NCI-H748 (cell line): ENCODE measurements at regions not wholly inside any gene's neighbourhood (a gene's known extent, or its start where the extent isn't known, plus 50 kb on each side); places are given as distances from the start of the nearest gene placed in this dataset.
"Not testable (repeated sequence)": the region's sequence is repeated elsewhere in the genome, so short reads cannot be mapped to it uniquely, and the experiment has no call there.

Experiments
- DNase-seq: peaks from one replicate; lab custom pipeline; 2025; ENCODE audit not compliant: unreplicated experiment; lab: John Stamatoyannopoulos, UW

DNA sequence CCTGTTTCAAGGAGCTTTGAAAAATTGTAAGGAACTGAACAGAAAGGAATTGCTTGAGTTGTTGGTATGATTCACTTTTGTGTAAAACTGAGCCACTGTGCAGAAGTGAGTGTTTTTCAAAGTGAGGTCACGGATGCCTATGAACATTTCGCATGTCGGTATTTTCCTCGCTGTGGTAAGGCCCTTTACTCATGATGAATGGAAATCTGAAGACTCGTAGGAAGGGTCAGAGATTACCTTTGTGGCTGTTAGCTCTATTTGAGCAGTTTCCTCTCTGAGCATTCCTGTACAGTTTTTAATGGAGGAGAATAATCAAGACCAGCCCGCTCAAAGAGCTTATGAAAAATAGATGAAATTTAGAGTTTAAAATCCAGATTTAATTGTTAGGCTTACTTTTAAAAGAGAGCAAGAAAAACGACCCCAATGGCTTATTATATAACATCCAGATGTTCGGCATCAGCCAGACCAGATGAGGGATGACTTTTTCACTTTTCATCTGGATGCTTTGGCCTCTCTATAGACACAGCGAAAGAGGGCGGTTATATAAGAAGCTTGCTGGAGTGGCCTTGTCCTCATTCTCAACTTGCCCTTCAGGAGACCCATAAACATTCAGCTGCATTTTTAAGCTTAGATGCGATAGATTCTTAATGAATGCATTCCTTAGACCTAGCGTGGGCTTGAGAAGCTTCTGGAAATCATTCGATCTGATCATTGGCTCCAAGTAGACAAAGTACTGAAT lies 99.5 kb downstream of the CD83 start:
- DNase-seq: no peak

DNA sequence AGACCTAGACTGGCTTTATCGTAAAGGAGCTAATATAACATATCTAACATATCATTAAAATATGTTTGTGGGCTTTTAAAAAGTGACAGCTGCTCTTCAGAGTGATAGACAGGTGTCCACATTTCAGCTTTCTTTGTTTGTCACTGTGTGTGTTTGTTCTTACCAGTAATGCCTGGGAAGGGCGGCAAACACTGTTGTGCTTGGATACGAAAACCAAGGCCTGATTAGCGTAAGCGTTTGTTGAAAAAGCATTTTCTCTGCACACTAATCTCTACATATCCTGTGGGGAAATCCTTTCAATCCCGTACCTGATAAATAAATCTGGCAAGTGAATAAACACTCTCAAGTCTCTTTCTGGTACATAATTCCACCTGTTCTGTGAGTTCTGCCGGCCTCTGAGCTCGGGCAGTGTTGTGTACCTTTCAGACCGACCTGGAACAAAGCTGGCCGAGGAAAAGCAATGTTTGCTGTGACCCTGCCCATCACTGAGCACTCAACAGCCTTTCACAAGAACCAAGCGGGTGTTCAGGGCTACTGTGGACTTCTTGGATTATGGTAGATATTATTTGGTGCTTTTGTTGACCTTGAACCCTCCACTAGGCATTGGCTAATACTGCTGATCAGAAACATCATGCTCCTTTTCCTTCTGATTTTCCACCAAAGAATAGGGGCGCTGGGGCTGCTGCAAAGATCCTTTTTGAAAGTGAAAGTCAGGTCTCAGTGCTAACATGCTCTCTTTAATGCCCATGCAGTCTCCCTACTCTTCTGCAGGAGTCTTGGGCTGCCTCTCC lies 100.4 kb downstream of the CD83 start:
- DNase-seq: peak; percentile 100

DNA sequence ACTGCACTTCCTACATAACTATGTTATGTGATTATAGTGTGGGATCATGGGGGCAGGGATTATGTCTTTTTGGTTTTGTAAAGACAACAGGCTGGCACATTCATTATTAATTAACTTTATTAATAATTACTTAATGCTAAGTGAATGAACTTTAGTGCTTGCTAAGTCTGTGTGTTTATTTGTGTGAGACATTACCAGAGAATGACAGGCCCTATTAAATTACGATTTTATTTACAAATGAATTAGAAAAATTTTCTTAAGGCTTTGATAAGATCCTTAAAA lies 100.9 kb downstream of the CD83 start:
- DNase-seq: no peak

DNA sequence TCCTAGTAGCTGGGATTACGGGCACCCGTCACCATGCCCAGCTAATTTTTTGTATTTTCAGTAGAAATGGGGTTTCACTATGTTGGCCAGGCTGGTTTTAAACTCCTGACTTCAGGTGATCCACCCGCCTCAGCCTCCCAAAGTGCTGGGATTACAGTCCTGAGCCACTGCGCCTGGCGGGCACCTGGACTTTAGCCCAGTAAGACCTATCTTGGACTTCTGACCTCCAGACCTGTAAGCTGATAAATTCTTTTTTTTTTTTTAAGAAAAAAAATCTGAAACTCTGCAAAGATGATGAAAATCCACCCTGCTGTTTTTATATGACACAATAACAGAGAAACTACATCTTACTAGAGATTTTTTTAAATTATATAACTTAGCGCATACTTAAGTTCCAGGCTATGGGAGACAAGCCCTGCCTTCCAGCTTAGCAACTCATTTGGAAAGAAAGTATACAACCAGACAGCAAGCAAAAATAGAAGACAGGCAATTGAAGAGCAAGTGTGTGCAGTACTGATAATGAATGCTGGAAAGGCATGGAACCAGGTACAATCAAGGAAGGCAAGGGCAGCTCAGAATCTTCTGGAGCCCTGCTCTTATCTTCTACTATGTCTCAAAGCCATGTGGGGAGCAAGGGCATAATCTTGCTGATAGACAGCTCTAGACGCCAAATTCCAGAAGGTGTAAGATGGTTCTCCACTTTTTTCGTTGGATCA lies 104.2 kb downstream of the CD83 start:
- no peak for DNase-seq

DNA sequence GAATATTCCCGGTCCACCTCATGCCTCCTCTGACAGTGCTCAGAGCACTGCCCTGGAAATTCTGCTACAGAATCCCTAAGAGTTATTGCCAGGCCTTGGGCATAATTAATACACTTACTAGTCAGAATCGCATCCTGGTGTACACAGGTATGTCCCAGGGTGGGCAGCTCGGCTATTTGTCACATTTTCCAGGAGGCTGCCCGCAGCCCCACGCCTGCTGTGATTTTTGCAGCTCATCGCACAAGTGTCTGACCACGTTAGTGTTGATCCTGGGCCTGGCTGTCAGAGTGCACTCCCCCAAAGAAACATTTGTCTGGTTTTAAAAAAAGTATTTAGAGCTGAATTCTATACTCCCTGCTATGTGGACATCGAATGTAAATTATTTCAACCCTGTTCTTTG lies 105.4 kb downstream of the CD83 start:
- no peak for DNase-seq

DNA sequence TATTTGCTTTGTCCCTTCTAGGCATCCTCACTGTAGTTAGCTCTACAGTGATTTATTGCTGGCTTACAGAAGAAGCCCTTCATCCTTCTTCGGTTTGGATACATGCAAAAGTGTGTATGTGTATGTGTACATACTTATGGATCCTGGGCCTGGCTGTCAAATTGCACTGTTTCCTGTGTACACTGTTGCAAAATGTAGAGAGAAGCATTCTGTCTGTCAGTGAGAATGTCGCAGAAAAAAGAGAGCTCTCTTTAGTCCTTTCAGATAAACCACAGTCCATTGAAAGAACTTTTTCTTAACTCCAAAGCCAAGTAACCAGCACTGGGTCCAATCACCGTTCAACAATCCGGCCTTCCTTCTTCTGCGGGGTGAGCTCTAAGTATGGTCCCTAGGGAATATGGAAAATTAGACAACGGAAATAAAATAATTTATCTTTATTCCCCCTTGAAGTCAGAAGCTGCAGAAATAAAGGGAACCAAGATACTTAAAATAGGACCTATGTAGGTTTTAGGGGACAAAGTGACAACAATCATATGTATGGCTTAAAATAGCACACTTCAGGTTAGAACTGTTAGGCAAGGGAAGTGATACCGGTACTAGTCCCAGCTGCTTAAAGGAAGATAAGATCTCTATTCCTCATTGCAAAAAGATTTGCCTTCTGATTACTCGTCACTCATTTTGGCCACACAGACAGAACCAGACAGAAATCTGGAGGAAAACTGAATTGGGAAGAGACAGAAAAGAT lies 107.0 kb downstream of the CD83 start:
- DNase-seq: no peak

DNA sequence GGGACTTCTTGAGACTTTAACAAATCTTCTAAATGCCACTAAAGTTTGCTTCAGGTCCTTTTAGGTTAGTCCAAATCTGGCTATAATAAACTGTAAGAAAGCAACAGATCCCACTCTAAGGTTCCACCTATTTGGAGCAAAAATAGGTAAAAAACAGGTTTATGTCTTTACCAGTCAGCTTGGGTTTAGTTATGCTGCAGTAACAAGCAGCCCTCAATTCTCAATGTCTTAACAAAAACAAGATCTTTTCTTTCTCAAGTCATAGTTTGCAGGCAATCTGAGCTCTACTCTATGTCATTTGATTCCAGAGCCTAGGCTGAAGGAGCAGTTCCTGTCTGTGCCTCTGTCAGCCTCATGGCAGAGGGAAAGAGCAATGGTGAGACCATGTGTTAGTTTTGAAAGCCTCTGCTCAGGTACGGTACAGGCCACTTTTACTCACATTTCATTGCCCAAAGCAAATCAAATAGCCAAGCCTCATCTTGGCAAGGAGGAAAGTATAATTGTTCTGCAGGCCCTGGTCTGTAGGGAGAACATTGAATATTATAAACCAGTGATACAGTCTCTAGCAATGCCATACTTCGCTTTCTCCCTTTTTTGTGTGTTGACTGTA lies 108.6 kb downstream of the CD83 start:
- no peak for DNase-seq

DNA sequence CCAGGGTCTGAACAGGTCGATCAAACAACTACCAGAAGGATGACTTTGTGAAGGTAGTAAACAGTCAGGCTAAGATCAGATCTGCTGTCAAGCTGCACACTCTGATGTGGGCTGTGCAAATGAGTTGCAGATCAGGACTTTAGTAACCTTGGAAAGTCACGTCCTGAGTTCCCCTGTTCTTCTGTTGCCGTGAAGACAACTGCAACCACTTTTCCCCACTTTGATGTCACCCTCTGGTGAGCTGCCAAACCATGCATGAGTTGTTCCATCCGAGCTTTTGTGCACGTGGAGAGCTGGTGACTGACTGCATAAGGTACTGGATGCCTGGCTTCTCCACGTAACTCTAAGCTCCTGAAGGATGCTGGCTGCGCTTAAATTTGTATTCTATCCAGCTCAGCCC lies 111.0 kb downstream of the CD83 start:
- no peak for DNase-seq

DNA sequence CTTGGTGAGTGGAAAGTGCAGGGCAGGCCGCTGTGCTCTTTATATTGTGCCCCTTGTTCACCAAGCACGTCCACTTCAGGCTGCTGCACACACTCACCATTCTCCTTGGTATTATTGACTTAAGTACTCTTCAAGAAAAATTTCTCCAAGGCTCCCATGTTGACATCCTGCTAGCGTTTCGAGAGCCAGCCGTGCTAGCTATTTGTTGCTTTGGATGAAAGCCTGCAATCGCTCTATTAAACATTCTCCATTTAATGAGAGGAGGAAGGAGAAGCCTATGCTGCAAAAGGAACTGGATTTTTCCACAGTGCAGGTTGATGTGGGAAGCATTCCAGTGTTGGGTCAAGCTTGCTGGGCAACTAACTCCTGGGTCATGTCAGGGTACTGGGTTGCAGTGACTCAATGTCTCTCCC lies 113.5 kb downstream of the CD83 start:
- DNase-seq: no peak

DNA sequence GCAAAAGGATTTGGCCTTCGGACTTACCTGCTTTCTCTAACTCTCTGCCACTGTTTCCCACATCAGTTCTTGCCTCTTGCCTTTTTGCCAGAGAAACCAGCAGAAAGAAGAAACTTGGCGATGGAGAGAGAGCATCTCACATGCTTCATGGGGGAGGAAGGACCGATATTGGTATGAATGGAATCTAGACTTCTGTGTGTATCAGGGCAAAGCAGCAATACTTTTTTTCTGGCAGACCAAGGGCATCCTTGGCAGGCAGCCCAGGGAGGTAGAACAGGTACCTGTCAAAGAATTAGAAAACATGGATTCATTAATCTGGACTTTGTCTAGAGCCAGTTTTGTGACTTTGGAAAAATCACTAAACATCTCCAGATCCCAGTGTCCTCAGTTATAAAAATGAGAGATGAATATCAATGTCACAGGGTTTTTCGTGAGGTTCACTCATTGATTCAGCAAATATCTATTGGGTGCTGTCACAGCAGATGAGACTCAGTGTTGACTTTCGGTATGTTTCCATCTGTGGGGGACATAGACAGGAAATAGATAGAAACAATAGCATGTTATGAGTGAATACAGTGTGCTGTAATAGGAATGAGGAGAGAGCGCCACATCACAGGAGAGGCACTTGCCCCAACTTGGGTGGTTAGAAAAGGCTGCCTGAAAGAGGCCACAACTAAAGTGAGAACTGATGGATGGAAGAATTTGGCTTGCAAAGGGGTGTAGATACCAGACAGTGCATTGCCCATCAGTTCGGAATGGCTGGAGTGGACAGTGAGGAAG lies 114.1 kb downstream of the CD83 start:
- DNase-seq: no peak

DNA sequence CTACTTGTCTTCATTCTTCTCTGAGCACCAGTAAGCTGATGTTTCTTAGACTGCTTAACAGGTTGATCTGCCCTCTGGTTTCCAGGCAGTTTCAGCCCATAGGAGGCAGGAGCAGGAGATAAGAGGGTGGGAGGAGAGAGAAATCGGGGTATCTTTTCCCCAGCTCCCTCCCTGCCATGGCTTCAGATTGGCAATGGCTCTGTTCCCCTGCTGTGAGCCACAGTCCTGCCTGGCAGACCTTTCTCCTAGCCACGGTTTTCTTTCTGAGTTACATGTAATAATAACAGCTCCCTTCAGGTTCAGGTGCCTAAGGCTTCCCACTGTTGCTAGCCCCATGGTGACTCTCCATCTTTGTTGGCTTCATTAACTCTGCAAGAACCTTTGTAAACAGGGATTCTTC lies 115.3 kb downstream of the CD83 start:
- DNase-seq: no peak

DNA sequence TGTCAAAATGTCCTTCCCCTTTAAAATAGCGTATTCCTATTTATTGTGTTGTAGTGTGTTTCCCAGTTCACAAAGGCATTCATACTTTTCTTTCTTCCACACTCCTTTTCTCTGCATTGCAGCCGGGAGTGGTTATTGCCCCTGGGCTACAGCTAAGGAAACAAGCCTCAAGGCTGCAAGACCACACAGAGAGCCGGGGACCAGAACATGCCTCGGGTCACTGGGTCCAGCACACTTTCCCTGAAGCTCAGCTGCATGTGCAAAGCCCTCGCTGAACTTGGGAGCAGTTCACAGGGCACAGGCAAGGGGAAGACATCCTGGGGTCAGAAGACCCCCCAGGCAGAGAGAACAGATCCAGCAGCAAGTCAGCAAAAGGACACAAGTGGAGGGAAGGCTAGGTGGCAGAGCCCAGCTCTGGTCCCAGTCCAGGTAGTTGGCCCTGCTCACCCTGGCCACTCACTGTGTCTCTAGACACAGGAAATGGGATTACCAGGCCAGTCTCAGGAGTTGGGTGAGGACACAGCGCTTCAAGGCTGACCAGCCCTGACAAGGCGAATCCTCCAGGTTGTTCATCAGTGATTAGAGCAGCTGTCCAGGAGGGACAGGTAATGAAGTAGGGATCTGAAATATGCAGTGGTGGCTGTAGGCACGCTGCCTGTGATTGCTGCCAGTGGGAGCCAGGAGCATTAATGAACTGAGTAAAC lies 118.2 kb downstream of the CD83 start:
- DNase-seq: no peak

DNA sequence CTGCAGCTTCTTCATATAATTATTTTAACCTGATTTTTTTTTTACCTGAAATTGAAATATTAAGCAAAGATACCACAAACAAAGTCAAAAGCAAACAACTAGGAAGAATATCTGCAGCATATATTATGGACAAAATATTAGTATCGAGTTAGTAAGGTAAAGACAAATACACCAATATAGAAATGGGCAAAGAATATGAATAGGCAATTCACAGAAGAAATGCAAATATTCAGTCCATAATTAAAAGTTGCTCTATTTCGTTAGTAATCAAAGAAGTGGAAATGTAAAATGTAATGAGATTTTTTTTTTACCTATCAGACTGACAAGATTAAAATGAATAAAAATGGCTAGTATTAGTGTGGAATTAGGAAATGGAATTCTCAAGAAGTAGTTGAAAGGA lies 121.5 kb downstream of the CD83 start:
- no peak for DNase-seq

DNA sequence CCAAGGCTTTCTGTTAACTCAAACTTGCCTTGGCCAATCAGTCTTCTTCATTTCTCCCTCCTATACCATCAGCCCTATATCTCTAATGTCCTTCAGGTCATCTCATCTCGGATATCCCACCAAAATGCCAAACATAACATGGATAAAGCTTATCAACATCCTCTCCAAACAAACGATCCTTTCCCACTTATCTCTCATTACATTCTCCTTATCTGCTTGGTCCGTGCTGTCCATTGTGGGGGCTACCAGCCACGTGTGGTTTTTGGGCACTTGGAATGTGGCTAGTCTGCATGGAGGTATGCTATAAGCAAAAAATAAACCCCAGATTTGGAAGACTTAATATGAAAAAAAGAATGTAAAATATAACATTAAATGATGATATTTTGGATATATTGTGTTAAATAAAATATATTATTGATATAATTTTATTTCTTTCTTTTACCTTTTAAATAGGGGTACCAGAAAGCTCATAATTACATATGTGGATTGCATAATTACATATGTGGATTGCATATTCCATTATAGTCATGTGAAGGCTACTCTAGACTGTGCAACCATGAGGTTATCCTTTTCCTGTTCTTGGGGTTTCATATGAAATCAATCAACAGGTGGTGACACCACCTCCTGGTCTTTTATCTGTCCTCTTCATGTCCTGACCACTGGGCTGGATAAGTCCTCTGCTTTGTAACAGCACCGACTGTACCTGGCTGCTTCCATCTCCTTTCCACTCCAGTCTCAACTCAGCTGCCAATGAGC lies 123.0 kb downstream of the CD83 start:
- DNase-seq: no peak

DNA sequence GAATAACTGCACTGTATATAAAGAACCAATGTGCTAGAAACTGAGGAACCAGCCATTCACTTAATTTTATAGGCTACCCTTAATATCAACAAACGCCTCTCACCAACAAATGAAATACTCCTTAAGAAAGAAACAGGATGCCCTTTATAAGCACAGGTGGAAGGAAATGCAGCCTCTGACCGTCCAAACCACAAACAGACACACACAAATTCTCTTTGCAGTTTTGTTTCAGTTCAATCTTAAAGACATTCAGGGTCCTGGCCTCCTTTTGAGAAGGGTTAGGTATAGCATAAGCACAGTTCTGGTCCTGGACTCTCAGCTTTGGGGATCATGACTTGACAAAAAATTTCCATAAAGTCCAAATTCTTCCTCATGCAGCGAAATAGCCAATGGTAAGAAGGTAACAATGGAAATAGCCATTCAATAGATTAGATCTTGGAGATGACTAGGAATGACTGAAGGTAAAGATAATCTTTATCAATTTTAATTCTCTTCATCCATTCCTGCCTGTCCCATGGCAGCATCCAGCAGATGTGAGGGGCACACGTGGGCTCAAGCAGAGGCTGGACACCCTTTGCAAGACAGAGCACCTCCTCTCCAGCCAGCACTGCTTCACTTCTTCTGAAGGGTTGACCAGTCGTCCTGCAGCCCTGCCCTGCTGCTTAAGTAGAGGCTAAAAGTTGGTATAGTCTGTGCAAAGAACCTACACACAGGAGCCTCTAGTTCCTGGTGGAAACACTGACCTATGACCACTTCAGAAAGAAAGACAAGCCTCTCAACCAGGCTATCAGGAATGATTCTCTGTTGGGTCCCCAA lies 123.9 kb downstream of the CD83 start:
- DNase-seq: no peak

DNA sequence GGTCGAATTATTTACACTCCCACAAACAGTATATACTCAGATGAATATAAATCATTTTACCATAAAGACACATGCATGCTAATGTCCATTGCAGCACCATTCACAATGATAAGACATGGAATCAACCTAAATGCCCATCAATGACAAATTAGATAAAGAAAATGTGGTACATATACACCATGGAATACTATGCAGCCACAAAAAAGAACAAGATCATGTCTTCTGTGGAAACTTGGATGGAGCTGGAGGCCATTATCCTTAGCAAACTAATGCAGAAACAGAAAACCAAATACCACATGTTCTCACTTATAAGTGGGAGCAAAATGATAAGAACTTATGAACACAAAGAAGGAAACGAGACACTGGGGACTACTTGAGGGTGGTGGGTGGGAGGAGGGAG lies 125.3 kb downstream of the CD83 start:
- DNase-seq: not testable (repeated sequence)

DNA sequence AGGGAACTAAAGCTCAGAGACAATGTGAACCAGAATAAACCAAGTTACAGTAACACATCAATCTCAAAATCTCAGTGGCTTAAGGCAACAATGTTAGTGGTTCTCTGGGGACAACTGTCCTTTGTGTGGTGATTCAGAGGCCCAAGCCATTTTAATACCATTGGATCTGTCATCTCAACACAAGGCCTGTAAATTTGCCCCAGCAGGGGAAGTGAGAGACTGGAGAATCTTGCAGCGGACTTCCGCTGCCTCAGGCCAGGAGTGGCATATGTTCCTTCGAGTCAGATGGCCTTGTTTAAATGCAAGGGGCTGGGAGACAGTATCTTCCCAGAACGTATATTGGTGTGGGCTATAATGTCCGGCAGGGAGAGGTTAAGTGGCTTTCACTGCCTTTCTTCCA lies 126.0 kb downstream of the CD83 start:
- no peak for DNase-seq

DNA sequence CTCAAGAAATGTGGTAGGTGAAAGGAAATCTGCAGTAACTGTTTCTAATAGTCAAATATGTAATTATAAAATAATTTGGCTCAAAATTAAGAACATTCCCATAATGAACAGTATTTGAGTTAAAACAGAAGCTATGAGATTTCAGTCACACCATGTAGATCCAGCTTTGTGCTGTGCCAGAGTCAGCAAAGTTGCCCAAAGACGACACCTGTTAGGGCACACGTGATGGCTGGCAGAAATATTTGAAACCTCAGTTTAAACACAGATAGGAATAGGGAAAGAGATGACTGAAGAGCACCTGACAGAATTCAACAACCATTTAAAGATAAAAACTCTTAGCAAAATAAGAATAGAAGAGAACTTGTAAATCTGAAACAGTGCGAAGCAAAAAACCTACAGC lies 129.3 kb downstream of the CD83 start:
- no peak for DNase-seq
